ENCODE measurements at regions not wholly inside any gene's neighbourhood (a gene's known extent, or its start where the extent isn't known, plus 50 kb on each side); places are given as distances from the start of the nearest gene placed in this dataset.

DNA sequence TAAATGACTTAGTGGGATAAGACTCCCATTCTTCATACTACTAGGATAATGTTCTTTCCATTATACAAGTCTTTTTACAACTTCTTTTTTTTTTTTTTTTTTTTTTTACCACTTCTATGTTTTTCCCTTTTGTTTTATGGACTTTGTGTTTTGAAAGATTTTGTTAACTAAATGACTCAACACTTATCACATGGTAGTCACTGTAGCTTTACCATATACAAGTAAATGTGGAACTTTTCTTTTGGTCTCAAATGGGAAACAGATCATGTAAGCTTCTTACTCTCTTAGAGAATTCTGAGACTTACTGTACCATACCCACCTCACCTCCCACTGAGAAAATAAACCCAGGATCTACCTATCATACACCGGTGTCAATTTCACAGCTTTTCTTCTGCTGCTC is 590.3 kb upstream of the CDH2 start:
- Mint-ChIP-seq H3K27me3 (no peaks in the 10 kb centered on the region), H3K9me3 (ENCODE audit: insufficient read depth) (no peaks in the 10 kb centered on the region), H3K27ac (no peak overlapping the region), H3K4me1 (no peaks in the 10 kb centered on the region), H3K4me3 (no peak overlapping the region)
- Histone ChIP-seq H3K27me3 (replicated peaks in 1 of 4; ENCODE audit: control extremely low read depth in 1 of 4, control insufficient read depth in 3 of 4, insufficient read depth in 4 of 4, low read length in 3 of 4) (no peaks in the 10 kb centered on the region), H3K4me2 (replicated peaks; ENCODE audit: low read depth, low read length, poor library complexity, severe bottlenecking) (no peak overlapping the region), H4K20me1 (ENCODE audit: control insufficient read depth, insufficient read depth, low read length, poor library complexity, severe bottlenecking) (no peaks in the 10 kb centered on the region), H3K9ac (ENCODE audit: low read length) (no peak overlapping the region), H3K4me3 (ENCODE audit: control extremely low read depth in 1 of 5, extremely low read depth in 1 of 5, insufficient read depth in 1 of 5, low read depth in 2 of 5, low read length in 4 of 5) (no peak overlapping the region), H2AFZ (ENCODE audit: insufficient read depth, low read depth, low read length, poor library complexity, severe bottlenecking) (no peak overlapping the region), H3K79me2 (ENCODE audit: control insufficient read depth, insufficient read depth, low read length) (no peaks in the 10 kb centered on the region), H3K4me1 (ENCODE audit: control insufficient read depth in 2 of 2, insufficient read depth in 2 of 2, low read length in 2 of 2) (no peaks in the 10 kb centered on the region), H3K36me3 (replicated peaks in 1 of 2; ENCODE audit: control extremely low read depth in 1 of 2, control insufficient read depth in 1 of 2, extremely low read depth in 1 of 2, insufficient read depth in 2 of 2, low read length in 1 of 2) (no peaks in the 10 kb centered on the region), H3K27ac (ENCODE audit: low read length in 2 of 2) (no peak overlapping the region), H3K9me3 (ENCODE audit: control extremely low read depth in 1 of 3, control insufficient read depth in 2 of 3, insufficient read depth in 1 of 3, low read length in 2 of 3) (no peaks in the 10 kb centered on the region)
- TF ChIP-seq EZH2 (IDR thresholded peaks at IDR 0.05; ENCODE audit: borderline replicate concordance, insufficient read depth, low read depth, low read length, poor library complexity, severe bottlenecking): no peak
- TF ChIP-seq, protein P1, sequence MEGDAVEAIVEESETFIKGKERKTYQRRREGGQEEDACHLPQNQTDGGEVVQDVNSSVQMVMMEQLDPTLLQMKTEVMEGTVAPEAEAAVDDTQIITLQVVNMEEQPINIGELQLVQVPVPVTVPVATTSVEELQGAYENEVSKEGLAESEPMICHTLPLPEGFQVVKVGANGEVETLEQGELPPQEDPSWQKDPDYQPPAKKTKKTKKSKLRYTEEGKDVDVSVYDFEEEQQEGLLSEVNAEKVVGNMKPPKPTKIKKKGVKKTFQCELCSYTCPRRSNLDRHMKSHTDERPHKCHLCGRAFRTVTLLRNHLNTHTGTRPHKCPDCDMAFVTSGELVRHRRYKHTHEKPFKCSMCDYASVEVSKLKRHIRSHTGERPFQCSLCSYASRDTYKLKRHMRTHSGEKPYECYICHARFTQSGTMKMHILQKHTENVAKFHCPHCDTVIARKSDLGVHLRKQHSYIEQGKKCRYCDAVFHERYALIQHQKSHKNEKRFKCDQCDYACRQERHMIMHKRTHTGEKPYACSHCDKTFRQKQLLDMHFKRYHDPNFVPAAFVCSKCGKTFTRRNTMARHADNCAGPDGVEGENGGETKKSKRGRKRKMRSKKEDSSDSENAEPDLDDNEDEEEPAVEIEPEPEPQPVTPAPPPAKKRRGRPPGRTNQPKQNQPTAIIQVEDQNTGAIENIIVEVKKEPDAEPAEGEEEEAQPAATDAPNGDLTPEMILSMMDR (IDR thresholded peaks at IDR 0.05): no peak
- ChIA-PET POLR2A (no interaction called here), CTCF (no interaction called here)
- DNase-seq (no peak), ATAC-seq (ENCODE audit: low read depth) (no peak)
- intact Hi-C loops (cut with micrococcal nuclease): no loop called here
- no CpG with 5 or more reads among the region's 1 CpG for WGBS (ENCODE audit: insufficient coverage)

DNA sequence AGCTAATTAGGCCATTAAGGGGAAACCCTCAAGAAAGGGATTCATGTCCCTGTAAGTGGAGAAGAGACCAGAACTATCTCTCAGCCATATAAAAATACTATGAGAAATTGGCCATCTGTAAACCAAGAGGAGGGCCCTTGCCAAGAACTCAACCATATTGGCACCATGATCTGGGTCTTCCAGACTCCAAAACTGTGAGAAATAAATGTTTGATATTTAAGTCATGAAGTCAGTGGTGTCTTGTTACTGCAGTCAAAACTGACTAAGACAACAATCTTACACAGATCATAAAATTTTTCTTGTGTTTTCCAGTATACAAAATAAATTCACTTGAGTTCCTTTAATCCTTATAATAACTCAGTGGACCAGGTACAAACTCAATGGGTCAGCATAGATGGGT is 589.8 kb upstream of the CDH2 start:
- H3K4me1 Mint-ChIP-seq: no peaks in the 10 kb centered on the region
- H3K27me3 Mint-ChIP-seq: no peaks in the 10 kb centered on the region
- Histone ChIP-seq H3K27me3 (replicated peaks in 1 of 4; ENCODE audit: control extremely low read depth in 1 of 4, control insufficient read depth in 3 of 4, insufficient read depth in 4 of 4, low read length in 3 of 4) (no peaks in the 10 kb centered on the region), H3K36me3 (replicated peaks in 1 of 2; ENCODE audit: control extremely low read depth in 1 of 2, control insufficient read depth in 1 of 2, extremely low read depth in 1 of 2, insufficient read depth in 2 of 2, low read length in 1 of 2) (no peaks in the 10 kb centered on the region), H3K9me3 (ENCODE audit: control extremely low read depth in 1 of 3, control insufficient read depth in 2 of 3, insufficient read depth in 1 of 3, low read length in 2 of 3) (no peaks in the 10 kb centered on the region), H3K4me2 (replicated peaks; ENCODE audit: low read depth, low read length, poor library complexity, severe bottlenecking) (no peak overlapping the region), H3K9ac (ENCODE audit: low read length) (no peak overlapping the region), H3K4me3 (ENCODE audit: control extremely low read depth in 1 of 5, extremely low read depth in 1 of 5, insufficient read depth in 1 of 5, low read depth in 2 of 5, low read length in 4 of 5) (no peak overlapping the region), H3K27ac (ENCODE audit: low read length in 2 of 2) (no peak overlapping the region), H3K4me1 (ENCODE audit: control insufficient read depth in 2 of 2, insufficient read depth in 2 of 2, low read length in 2 of 2) (no peaks in the 10 kb centered on the region), H4K20me1 (ENCODE audit: control insufficient read depth, insufficient read depth, low read length, poor library complexity, severe bottlenecking) (no peaks in the 10 kb centered on the region), H2AFZ (ENCODE audit: insufficient read depth, low read depth, low read length, poor library complexity, severe bottlenecking) (no peak overlapping the region), H3K79me2 (ENCODE audit: control insufficient read depth, insufficient read depth, low read length) (no peaks in the 10 kb centered on the region)
- H3K27ac Mint-ChIP-seq: no peak overlapping the region
- no peak for TF ChIP-seq EZH2 (IDR thresholded peaks at IDR 0.05; ENCODE audit: borderline replicate concordance, insufficient read depth, low read depth, low read length, poor library complexity, severe bottlenecking)
- TF ChIP-seq, protein P1 (IDR thresholded peaks at IDR 0.05): no peak
- ChIA-PET POLR2A (no interaction called here), CTCF (no interaction called here)
- H3K4me3 Mint-ChIP-seq: no peak overlapping the region
- H3K9me3 Mint-ChIP-seq (ENCODE audit: insufficient read depth): peaks cover 1% of the 10 kb centered on the region
- intact Hi-C loops (cut with micrococcal nuclease): no loop called here
- ATAC-seq (ENCODE audit: low read depth) (no peak), DNase-seq (no peak)

Measured in B cell (primary cell).